WTC11 (cell line): ENCODE measurements at regions not wholly inside any gene's neighbourhood (a gene's known extent, or its start where the extent isn't known, plus 50 kb on each side); places are given as distances from the start of the nearest gene placed in this dataset.

Source experiments
- ATAC-seq: fragments of 200-7000 bp; cut with Tn5 transposase; 2 replicates; pipeline ENCODE4 v1.10.0; 2021; ENCODE audit warnings: mild to moderate bottlenecking, moderate library complexity
- CTCF ChIA-PET: fragments of 300-600 bp; sonication (Branson Sonifier 250); formaldehyde crosslinking; loops from one replicate; lab custom pipeline; 2021; ENCODE audit warnings: antibody characterized with exemption; lab: Charles Lee
- POLR2A ChIA-PET: fragments of 350-600 bp; sonication (Branson Sonifier 250); formaldehyde crosslinking; loops from one replicate; lab custom pipeline; 2021; ENCODE audit warnings: antibody characterized with exemption; lab: Charles Lee
- DNase-seq: peaks from one replicate; pipeline ENCODE4 v3.0.0; 2021; ENCODE audit warnings: low spot score
- H3K27ac Mint-ChIP-seq: 2 replicates; pipeline ENCODE4 v1.8.0; 2021; ENCODE audit warnings: mixed read lengths
- H3K27me3 Mint-ChIP-seq: 2 replicates; pipeline ENCODE4 v1.8.0; 2021; ENCODE audit warnings: low read depth, mild to moderate bottlenecking, moderate library complexity, mixed read lengths
- H3K36me3 Mint-ChIP-seq: 2 replicates; pipeline ENCODE4 v1.8.0; 2021; ENCODE audit warnings: mixed read lengths
- H3K4me1 Mint-ChIP-seq: 2 replicates; pipeline ENCODE4 v1.8.0; 2022; ENCODE audit warnings: mixed read lengths
- H3K4me3 Mint-ChIP-seq: 2 replicates; pipeline ENCODE4 v1.8.0; 2021; ENCODE audit warnings: mild to moderate bottlenecking, moderate library complexity, mixed read lengths
- H3K9me3 Mint-ChIP-seq: 2 replicates; pipeline ENCODE4 v1.8.0; 2021; ENCODE audit warnings: mixed read lengths
- CREB1 ChIP-seq: sonication (generic); formaldehyde crosslinking; IDR thresholded peaks from 2 replicates; pipeline ENCODE4 v1.8.0; 2023; ENCODE audit warnings: mild to moderate bottlenecking, missing genetic modification reagents
- EMX1 ChIP-seq: fragments of 250-450 bp; sonication (Bioruptor Pico); IDR thresholded peaks from 2 replicates; pipeline ENCODE4 v1.8.0; 2021; ENCODE audit warnings: mild to moderate bottlenecking
- MXD4 ChIP-seq: fragments of 250-450 bp; sonication (Bioruptor Pico); IDR thresholded peaks from 2 replicates; pipeline ENCODE4 v1.8.0; 2021; ENCODE audit warnings: mild to moderate bottlenecking, moderate library complexity, borderline replicate concordance
- NR3C1 ChIP-seq: sonication (generic); formaldehyde crosslinking; conservative IDR thresholded peaks from 2 replicates; pipeline ENCODE4 v1.8.1; 2023; ENCODE audit warnings: low read depth, mild to moderate bottlenecking, missing genetic modification reagents
- SMAD3 ChIP-seq: sonication (generic); formaldehyde crosslinking; IDR thresholded peaks from 2 replicates; pipeline ENCODE4 v1.8.0; 2022; ENCODE audit warnings: missing genetic modification reagents, mild to moderate bottlenecking, borderline replicate concordance
- TEAD1 ChIP-seq: sonication (generic); formaldehyde crosslinking; IDR thresholded peaks from 2 replicates; pipeline ENCODE4 v1.8.0; 2022; ENCODE audit warnings: mild to moderate bottlenecking, missing genetic modification reagents
- ZNF671 ChIP-seq: fragments of 250-450 bp; sonication (Bioruptor Pico); IDR thresholded peaks from 2 replicates; pipeline ENCODE4 v1.8.0; 2021; ENCODE audit warnings: mild to moderate bottlenecking
- TF ChIP-seq, protein P1 (sequence below): sonication (generic); formaldehyde crosslinking; IDR thresholded peaks from 2 replicates; pipeline ENCODE4 v1.8.0; 2022; ENCODE audit warnings: mild to moderate bottlenecking, missing genetic modification reagents
- TF ChIP-seq, protein P2 (sequence below): sonication (generic); formaldehyde crosslinking; IDR thresholded peaks from 2 replicates; pipeline ENCODE4 v1.8.0; 2023; ENCODE audit warnings: missing genetic modification reagents, mild to moderate bottlenecking, borderline replicate concordance
- TF ChIP-seq, protein P3 (sequence below): fragments of 250-450 bp; sonication (Bioruptor Pico); IDR thresholded peaks from 2 replicates; pipeline ENCODE4 v1.9.0; 2021; ENCODE audit warnings: mild to moderate bottlenecking, borderline replicate concordance
- TF ChIP-seq, protein P4 (sequence below): fragments of 250-450 bp; sonication (Bioruptor Pico); IDR thresholded peaks from 2 replicates; pipeline ENCODE4 v1.8.0; 2021; ENCODE audit warnings: mild to moderate bottlenecking
- TF ChIP-seq, protein P5 (sequence below): fragments of 250-450 bp; sonication (Bioruptor Pico); IDR thresholded peaks from 2 replicates; pipeline ENCODE4 v1.9.0; 2021; ENCODE audit warnings: moderate library complexity, mild to moderate bottlenecking, inconsistent platforms, borderline replicate concordance
- TF ChIP-seq, protein P6 (sequence below): sonication (generic); formaldehyde crosslinking; IDR thresholded peaks from 2 replicates; pipeline ENCODE4 v1.8.0; 2022; ENCODE audit warnings: mild to moderate bottlenecking, missing genetic modification reagents
- TF ChIP-seq, protein P7 (sequence below): sonication (generic); formaldehyde crosslinking; conservative IDR thresholded peaks from 2 replicates; pipeline ENCODE4 v1.8.1; 2022; ENCODE audit warnings: mild to moderate bottlenecking, missing genetic modification reagents

DNA sequence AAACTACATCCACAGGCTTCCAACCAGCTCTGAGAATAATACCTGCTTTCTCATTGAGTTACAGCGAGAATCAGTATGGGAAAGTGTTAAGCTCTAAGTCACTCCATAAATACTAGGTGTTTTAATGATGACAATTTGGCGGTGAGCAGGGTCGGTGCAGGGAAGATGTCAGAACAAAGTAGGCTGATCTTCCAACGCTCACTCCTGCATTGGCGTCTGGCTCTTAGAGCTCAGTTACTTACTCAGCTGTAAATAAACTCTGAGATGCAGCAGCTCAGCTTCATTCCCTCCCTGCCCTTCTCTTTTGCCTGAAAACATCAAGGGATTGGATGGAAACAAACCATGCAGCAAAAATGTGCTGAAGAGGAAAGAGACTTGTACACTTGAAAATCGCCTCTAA lies 102.5 kb upstream of the SPACA1 start:
- Mint-ChIP-seq H3K27ac (no peak overlapping the region), H3K36me3 (no peaks in the 10 kb centered on the region), H3K9me3 (peaks cover under 1% of the 10 kb centered on the region; the same call in 1 of the 2 replicates), H3K4me3 (no peak overlapping the region), H3K4me1 (no peaks in the 10 kb centered on the region), H3K27me3 (no peaks in the 10 kb centered on the region)
- CTCF ChIA-PET = interaction anchor here (1.2 to 1.5 kb wide), 3 partner anchors 9 to 476 kb away, joined by 3 to 5 read pairs (median 4); no protein-coding TSS in a partner anchor
- DNase-seq (no peak), ATAC-seq (no peak)
- POLR2A ChIA-PET = no interaction called here
- TF ChIP-seq NR3C1 (CRISPR knock-in tag) = no peak
- TF ChIP-seq EMX1 (CRISPR knock-in tag) = no peak
- TF ChIP-seq, protein P1, sequence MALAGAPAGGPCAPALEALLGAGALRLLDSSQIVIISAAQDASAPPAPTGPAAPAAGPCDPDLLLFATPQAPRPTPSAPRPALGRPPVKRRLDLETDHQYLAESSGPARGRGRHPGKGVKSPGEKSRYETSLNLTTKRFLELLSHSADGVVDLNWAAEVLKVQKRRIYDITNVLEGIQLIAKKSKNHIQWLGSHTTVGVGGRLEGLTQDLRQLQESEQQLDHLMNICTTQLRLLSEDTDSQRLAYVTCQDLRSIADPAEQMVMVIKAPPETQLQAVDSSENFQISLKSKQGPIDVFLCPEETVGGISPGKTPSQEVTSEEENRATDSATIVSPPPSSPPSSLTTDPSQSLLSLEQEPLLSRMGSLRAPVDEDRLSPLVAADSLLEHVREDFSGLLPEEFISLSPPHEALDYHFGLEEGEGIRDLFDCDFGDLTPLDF (CRISPR knock-in tag) = no peak
- TF ChIP-seq ZNF671 (CRISPR knock-in tag) = no peak
- TF ChIP-seq MXD4 = no peak
- TF ChIP-seq, protein P2, sequence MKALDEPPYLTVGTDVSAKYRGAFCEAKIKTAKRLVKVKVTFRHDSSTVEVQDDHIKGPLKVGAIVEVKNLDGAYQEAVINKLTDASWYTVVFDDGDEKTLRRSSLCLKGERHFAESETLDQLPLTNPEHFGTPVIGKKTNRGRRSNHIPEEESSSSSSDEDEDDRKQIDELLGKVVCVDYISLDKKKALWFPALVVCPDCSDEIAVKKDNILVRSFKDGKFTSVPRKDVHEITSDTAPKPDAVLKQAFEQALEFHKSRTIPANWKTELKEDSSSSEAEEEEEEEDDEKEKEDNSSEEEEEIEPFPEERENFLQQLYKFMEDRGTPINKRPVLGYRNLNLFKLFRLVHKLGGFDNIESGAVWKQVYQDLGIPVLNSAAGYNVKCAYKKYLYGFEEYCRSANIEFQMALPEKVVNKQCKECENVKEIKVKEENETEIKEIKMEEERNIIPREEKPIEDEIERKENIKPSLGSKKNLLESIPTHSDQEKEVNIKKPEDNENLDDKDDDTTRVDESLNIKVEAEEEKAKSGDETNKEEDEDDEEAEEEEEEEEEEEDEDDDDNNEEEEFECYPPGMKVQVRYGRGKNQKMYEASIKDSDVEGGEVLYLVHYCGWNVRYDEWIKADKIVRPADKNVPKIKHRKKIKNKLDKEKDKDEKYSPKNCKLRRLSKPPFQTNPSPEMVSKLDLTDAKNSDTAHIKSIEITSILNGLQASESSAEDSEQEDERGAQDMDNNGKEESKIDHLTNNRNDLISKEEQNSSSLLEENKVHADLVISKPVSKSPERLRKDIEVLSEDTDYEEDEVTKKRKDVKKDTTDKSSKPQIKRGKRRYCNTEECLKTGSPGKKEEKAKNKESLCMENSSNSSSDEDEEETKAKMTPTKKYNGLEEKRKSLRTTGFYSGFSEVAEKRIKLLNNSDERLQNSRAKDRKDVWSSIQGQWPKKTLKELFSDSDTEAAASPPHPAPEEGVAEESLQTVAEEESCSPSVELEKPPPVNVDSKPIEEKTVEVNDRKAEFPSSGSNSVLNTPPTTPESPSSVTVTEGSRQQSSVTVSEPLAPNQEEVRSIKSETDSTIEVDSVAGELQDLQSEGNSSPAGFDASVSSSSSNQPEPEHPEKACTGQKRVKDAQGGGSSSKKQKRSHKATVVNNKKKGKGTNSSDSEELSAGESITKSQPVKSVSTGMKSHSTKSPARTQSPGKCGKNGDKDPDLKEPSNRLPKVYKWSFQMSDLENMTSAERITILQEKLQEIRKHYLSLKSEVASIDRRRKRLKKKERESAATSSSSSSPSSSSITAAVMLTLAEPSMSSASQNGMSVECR (CRISPR knock-in tag) = no peak
- TF ChIP-seq, protein P3, sequence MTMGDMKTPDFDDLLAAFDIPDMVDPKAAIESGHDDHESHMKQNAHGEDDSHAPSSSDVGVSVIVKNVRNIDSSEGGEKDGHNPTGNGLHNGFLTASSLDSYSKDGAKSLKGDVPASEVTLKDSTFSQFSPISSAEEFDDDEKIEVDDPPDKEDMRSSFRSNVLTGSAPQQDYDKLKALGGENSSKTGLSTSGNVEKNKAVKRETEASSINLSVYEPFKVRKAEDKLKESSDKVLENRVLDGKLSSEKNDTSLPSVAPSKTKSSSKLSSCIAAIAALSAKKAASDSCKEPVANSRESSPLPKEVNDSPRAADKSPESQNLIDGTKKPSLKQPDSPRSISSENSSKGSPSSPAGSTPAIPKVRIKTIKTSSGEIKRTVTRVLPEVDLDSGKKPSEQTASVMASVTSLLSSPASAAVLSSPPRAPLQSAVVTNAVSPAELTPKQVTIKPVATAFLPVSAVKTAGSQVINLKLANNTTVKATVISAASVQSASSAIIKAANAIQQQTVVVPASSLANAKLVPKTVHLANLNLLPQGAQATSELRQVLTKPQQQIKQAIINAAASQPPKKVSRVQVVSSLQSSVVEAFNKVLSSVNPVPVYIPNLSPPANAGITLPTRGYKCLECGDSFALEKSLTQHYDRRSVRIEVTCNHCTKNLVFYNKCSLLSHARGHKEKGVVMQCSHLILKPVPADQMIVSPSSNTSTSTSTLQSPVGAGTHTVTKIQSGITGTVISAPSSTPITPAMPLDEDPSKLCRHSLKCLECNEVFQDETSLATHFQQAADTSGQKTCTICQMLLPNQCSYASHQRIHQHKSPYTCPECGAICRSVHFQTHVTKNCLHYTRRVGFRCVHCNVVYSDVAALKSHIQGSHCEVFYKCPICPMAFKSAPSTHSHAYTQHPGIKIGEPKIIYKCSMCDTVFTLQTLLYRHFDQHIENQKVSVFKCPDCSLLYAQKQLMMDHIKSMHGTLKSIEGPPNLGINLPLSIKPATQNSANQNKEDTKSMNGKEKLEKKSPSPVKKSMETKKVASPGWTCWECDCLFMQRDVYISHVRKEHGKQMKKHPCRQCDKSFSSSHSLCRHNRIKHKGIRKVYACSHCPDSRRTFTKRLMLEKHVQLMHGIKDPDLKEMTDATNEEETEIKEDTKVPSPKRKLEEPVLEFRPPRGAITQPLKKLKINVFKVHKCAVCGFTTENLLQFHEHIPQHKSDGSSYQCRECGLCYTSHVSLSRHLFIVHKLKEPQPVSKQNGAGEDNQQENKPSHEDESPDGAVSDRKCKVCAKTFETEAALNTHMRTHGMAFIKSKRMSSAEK (CRISPR knock-in tag) = no peak
- TF ChIP-seq CREB1 (CRISPR knock-in tag) = no peak
- TF ChIP-seq SMAD3 = no peak
- TF ChIP-seq, protein P4, sequence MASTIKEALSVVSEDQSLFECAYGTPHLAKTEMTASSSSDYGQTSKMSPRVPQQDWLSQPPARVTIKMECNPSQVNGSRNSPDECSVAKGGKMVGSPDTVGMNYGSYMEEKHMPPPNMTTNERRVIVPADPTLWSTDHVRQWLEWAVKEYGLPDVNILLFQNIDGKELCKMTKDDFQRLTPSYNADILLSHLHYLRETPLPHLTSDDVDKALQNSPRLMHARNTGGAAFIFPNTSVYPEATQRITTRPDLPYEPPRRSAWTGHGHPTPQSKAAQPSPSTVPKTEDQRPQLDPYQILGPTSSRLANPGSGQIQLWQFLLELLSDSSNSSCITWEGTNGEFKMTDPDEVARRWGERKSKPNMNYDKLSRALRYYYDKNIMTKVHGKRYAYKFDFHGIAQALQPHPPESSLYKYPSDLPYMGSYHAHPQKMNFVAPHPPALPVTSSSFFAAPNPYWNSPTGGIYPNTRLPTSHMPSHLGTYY (CRISPR knock-in tag) = no peak
- TF ChIP-seq, protein P5, sequence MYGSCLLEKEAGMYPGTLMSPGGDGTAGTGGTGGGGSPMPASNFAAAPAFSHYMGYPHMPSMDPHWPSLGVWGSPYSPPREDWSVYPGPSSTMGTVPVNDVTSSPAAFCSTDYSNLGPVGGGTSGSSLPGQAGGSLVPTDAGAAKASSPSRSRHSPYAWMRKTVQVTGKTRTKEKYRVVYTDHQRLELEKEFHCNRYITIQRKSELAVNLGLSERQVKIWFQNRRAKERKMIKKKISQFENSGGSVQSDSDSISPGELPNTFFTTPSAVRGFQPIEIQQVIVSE = no peak
- TF ChIP-seq, protein P6, sequence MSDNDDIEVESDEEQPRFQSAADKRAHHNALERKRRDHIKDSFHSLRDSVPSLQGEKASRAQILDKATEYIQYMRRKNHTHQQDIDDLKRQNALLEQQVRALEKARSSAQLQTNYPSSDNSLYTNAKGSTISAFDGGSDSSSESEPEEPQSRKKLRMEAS (CRISPR knock-in tag) = no peak
- TF ChIP-seq, protein P7, sequence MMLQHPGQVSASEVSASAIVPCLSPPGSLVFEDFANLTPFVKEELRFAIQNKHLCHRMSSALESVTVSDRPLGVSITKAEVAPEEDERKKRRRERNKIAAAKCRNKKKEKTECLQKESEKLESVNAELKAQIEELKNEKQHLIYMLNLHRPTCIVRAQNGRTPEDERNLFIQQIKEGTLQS (CRISPR knock-in tag) = no peak
- no peak for TF ChIP-seq TEAD1 (CRISPR knock-in tag)
